ENCODE measurements at regions not wholly inside any gene's neighbourhood (a gene's known extent, or its start where the extent isn't known, plus 50 kb on each side); places are given as distances from the start of the nearest gene placed in this dataset.

GRCh38 chr6:28737750-28738395, 185.9 kb downstream of the TRIM27 start:
- no peak for DNase-seq (ENCODE audit: low spot score)

GRCh38 chr6:28738396-28738765, 185.4 kb downstream of the TRIM27 start:
- DNase-seq (ENCODE audit: low spot score) = no peak

GRCh38 chr6:28741363-28741762, 182.4 kb downstream of the TRIM27 start:
- DNase-seq (ENCODE audit: low spot score) = no peak

GRCh38 chr6:28742668-28743270, 181.0 kb downstream of the TRIM27 start:
- DNase-seq (ENCODE audit: low spot score) = no peak

GRCh38 chr6:28743271-28743789, 180.5 kb downstream of the TRIM27 start:
- DNase-seq (ENCODE audit: low spot score) = no peak

- no peak for DNase-seq (ENCODE audit: low spot score)
Observed at GRCh38 chr6:28747083-28747630, 176.6 kb downstream of the TRIM27 start.

- DNase-seq (ENCODE audit: low spot score) = no peak
Observed at GRCh38 chr6:28747631-28748157, 176.1 kb downstream of the TRIM27 start.

GRCh38 chr6:28748192-28748591, 175.6 kb downstream of the TRIM27 start:
- DNase-seq (ENCODE audit: low spot score) = no peak

GRCh38 chr6:28750926-28751458, 172.8 kb downstream of the TRIM27 start:
- DNase-seq (ENCODE audit: low spot score) = no peak

- DNase-seq (ENCODE audit: low spot score) = no peak
Observed at GRCh38 chr6:28751514-28751913, 172.3 kb downstream of the TRIM27 start.

GRCh38 chr6:28751963-28752350, 171.8 kb downstream of the TRIM27 start:
- DNase-seq (ENCODE audit: low spot score) = no peak

GRCh38 chr6:28757429-28758045, 166.2 kb downstream of the TRIM27 start:
- no peak for DNase-seq (ENCODE audit: low spot score)

- DNase-seq (ENCODE audit: low spot score) = no peak
Observed at GRCh38 chr6:28758046-28758817, 165.6 kb downstream of the TRIM27 start.

- no peak for DNase-seq (ENCODE audit: low spot score)
Observed at GRCh38 chr6:28758818-28759235, 165.0 kb downstream of the TRIM27 start.

- no peak for DNase-seq (ENCODE audit: low spot score)
Observed at GRCh38 chr6:28764014-28764723, 159.6 kb downstream of the TRIM27 start.

- DNase-seq (ENCODE audit: low spot score) = no peak
Observed at GRCh38 chr6:28764761-28765282, 159.0 kb downstream of the TRIM27 start.

- no peak for DNase-seq (ENCODE audit: low spot score)
Observed at GRCh38 chr6:28765978-28766351, 157.8 kb downstream of the TRIM27 start.

GRCh38 chr6:28766426-28766825, 157.4 kb downstream of the TRIM27 start:
- DNase-seq (ENCODE audit: low spot score) = no peak

GRCh38 chr6:28767133-28767532, 156.7 kb downstream of the TRIM27 start:
- no peak for DNase-seq (ENCODE audit: low spot score)

GRCh38 chr6:28767691-28768090, 156.1 kb downstream of the TRIM27 start:
- no peak for DNase-seq (ENCODE audit: low spot score)
